ENCODE measurements at regions not wholly inside any gene's neighbourhood (a gene's known extent, or its start where the extent isn't known, plus 50 kb on each side); places are given as distances from the start of the nearest gene placed in this dataset.
"Not testable (repeated sequence)": the region's sequence is repeated elsewhere in the genome, so short reads cannot be mapped to it uniquely, and the experiment has no call there.

DNA sequence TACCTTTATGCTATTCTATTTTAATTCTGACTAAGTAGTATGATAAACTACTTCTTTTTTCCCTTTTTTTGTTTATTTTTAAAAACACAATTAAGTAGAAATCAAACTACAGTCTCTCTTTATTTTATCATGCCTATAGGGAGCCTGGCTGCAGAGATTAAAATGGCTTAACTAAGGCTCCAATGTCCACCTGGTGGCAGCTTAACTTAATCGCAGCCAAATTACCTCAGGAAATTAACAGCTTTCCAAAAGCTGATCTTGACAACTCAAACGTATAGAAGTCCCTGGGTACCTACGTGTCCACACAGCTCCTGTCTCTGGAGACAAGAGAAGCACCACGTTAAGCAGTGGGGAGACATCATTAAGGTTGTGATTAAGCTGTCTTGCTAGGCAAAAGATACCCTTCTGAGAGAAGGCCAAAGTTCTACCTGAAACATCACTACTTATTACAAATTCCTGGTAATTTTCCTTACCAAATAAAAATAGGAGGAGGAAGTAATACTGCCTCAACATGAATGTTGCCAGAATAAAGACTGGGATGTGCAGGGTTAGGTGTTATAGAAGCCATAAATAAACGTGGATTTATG lies 63.2 kb upstream of the SNX19 start:
- H3K27me3 ChIP-seq (ENCODE audit: insufficient read depth, low read depth, severe bottlenecking): no peaks in the 10 kb centered on the region
- H3K27ac ChIP-seq: peak overlapping the region; percentile 22
- H3K9me3 ChIP-seq (ENCODE audit: severe bottlenecking): peaks cover 11% of the 10 kb centered on the region
- TF ChIP-seq, protein P1, sequence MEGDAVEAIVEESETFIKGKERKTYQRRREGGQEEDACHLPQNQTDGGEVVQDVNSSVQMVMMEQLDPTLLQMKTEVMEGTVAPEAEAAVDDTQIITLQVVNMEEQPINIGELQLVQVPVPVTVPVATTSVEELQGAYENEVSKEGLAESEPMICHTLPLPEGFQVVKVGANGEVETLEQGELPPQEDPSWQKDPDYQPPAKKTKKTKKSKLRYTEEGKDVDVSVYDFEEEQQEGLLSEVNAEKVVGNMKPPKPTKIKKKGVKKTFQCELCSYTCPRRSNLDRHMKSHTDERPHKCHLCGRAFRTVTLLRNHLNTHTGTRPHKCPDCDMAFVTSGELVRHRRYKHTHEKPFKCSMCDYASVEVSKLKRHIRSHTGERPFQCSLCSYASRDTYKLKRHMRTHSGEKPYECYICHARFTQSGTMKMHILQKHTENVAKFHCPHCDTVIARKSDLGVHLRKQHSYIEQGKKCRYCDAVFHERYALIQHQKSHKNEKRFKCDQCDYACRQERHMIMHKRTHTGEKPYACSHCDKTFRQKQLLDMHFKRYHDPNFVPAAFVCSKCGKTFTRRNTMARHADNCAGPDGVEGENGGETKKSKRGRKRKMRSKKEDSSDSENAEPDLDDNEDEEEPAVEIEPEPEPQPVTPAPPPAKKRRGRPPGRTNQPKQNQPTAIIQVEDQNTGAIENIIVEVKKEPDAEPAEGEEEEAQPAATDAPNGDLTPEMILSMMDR (IDR thresholded peaks at IDR 0.05; ENCODE audit: low read depth, low read length): peak; percentile 34; the same call in 1 of the 2 replicates
- peak; percentile 49 for DNase-seq
- no peak overlapping the region for H3K4me3 ChIP-seq (ENCODE audit: low read depth, low read length)
- H3K36me3 ChIP-seq: no peaks in the 10 kb centered on the region

DNA sequence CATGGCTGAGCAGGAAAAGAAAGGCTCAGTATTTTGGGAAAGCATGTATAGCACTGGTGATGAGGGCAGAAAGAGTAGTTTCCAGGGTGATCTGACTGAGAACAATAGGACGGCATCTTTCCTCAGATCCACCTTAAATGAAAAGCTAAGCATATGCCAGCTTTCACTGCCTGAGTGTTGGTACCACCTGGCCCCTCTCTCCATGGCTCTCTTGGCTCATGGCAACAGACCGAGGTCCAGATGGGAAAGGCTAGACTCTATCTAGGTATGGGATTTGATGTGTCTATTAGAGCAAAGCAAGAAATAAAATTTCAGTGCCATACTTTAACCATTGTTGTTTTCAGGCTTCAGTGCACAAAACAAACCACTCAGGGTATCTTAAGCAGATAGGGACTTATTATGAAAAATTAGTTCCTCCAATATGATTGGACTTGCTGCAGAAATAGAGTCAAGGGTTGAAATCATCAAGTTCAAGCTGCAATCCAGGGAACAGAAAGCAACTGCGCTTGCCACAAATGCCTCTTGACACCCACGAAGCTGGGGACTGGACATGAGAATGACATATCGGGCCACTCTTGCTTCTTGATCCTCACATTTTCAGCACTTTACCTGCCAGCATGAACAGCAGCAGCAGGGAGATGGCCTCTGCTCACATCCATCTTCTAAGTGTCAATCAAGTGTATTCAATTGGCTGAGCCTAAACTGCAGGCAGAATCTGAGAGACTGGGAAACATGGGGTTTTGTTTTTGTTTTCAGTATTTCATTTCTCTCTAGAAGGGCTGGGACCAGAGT lies 64.0 kb upstream of the SNX19 start:
- Histone ChIP-seq H3K36me3 (no peaks in the 10 kb centered on the region), H3K4me3 (ENCODE audit: low read depth, low read length) (no peak overlapping the region), H3K27ac (no peak overlapping the region; the same call in 1 of the 2 replicates), H3K9me3 (ENCODE audit: severe bottlenecking) (peaks cover 11% of the 10 kb centered on the region), H3K27me3 (ENCODE audit: insufficient read depth, low read depth, severe bottlenecking) (no peaks in the 10 kb centered on the region)
- TF ChIP-seq, protein P1 (IDR thresholded peaks at IDR 0.05; ENCODE audit: low read depth, low read length): no peak
- DNase-seq: no peak

GRCh38 chr11:130984241-130984640 lies 68.0 kb upstream of the SNX19 start:
- H3K4me3 ChIP-seq (ENCODE audit: low read depth, low read length): not testable (repeated sequence)

GRCh38 chr11:130992788-130993187 lies 76.5 kb upstream of the SNX19 start:
- Histone ChIP-seq H3K36me3 (no peaks in the 10 kb centered on the region), H3K27me3 (ENCODE audit: insufficient read depth, low read depth, severe bottlenecking) (no peaks in the 10 kb centered on the region), H3K27ac (no peak overlapping the region), H3K4me3 (ENCODE audit: low read depth, low read length) (no peak overlapping the region), H3K9me3 (ENCODE audit: severe bottlenecking) (no peaks in the 10 kb centered on the region)
- DNase-seq: no peak
- TF ChIP-seq, protein P1 (IDR thresholded peaks at IDR 0.05; ENCODE audit: low read depth, low read length): no peak

More at GRCh38 chr11:130984241-130984640, 68.0 kb upstream of the SNX19 start:
- not testable (repeated sequence) for H3K36me3 ChIP-seq; H3K9me3 ChIP-seq (ENCODE audit: severe bottlenecking); H3K27me3 ChIP-seq (ENCODE audit: insufficient read depth, low read depth, severe bottlenecking); H3K27ac ChIP-seq; DNase-seq

DNA sequence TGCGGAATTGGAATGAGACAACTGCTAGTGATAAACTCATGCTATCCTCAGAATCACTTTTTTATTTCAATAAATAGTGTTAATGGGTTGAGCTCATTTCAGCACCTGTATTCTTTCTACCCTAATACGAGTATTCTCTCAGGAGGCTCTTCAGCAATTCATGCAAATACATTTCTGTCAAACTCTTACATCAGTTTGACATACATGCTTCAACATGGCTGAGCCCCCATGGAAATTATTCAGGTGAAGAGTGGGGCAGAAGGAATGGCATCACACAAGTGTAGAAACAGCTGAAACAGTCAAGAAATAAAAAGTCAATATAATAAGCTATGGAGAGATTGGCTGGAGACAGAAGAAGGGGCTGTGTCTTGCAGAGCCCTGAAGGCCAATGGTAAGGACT lies 77.8 kb upstream of the SNX19 start:
- Histone ChIP-seq H3K9me3 (ENCODE audit: severe bottlenecking) (no peaks in the 10 kb centered on the region), H3K27me3 (ENCODE audit: insufficient read depth, low read depth, severe bottlenecking) (no peaks in the 10 kb centered on the region), H3K4me3 (ENCODE audit: low read depth, low read length) (no peak overlapping the region), H3K27ac (no peak overlapping the region), H3K36me3 (no peaks in the 10 kb centered on the region)
- DNase-seq: no peak
- TF ChIP-seq, protein P1 (IDR thresholded peaks at IDR 0.05; ENCODE audit: low read depth, low read length): no peak

DNA sequence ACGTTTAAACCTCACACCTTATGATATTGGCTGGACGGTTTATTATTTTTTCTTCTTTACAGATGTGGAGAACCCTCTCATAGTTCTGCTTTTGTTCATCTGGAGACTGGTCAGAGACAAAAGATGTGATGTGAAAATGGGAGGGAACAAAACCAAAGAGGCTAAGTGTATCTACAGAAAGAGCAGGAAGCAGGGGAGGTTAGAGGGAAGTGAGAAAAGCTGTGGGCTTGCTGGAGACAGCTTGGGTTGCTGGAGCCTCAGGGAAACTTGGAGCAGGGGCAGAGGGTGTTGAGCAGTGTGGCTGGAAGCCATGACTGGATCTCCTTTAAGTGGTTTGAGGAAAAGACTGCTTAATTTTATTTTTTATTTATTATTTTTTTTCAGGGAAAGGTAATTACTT lies 79.0 kb upstream of the SNX19 start:
- Histone ChIP-seq H3K36me3 (no peaks in the 10 kb centered on the region), H3K27ac (no peak overlapping the region), H3K27me3 (ENCODE audit: insufficient read depth, low read depth, severe bottlenecking) (no peaks in the 10 kb centered on the region), H3K9me3 (ENCODE audit: severe bottlenecking) (no peaks in the 10 kb centered on the region), H3K4me3 (ENCODE audit: low read depth, low read length) (no peak overlapping the region)
- DNase-seq: no peak
- TF ChIP-seq, protein P1 (IDR thresholded peaks at IDR 0.05; ENCODE audit: low read depth, low read length): no peak

Measured in WERI-Rb-1 (cell line).